Effector CD4-positive, alpha-beta T cell (primary cell): ENCODE measurements at regions not wholly inside any gene's neighbourhood (a gene's known extent, or its start where the extent isn't known, plus 50 kb on each side); places are given as distances from the start of the nearest gene placed in this dataset.
"Not testable (repeated sequence)": the region's sequence is repeated elsewhere in the genome, so short reads cannot be mapped to it uniquely, and the experiment has no call there.

Experiments
- DNase-seq: peaks from one replicate; pipeline ENCODE4 v3.0.0-alpha.2; 2020

DNA sequence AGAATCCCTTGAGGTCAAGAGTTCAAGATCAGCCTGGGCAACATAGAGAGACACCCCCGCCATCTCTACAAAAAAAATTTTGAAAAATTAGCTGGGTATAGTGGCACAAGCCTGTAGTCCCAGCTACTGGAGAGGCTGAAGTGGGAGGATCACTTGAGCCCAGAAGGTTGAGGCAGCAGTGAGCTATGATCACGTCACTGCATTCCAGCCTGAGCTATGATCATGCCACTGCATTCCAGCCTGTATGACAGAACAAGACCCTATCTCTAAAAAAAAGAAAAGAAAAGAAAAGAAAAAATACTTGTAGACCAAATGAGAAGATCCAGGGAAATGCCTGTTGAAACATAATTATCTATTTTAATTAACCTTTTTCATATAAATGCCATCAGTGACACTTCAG is 93.8 kb upstream of the MDM1 start:
- DNase-seq = no peak

DNA sequence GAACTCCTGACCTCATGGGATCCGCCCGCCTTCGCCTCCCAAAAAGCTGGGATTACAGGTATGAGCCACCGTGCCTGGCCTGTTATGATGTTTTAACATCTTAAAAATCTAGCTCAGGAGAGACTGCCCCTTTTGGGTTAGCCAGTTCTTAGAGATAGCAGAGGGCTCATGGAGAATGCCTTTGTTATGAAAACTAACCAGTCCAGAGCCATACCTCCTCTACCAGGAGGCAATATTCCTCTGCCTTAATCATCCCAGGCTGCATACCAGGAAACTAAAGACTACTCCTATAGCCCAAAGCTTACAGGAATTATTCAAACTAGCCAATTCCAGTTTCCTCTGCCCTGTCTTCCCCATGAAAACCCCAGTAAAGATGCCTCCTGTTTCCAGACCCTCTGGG is 96.0 kb upstream of the MDM1 start:
- DNase-seq = no peak

DNA sequence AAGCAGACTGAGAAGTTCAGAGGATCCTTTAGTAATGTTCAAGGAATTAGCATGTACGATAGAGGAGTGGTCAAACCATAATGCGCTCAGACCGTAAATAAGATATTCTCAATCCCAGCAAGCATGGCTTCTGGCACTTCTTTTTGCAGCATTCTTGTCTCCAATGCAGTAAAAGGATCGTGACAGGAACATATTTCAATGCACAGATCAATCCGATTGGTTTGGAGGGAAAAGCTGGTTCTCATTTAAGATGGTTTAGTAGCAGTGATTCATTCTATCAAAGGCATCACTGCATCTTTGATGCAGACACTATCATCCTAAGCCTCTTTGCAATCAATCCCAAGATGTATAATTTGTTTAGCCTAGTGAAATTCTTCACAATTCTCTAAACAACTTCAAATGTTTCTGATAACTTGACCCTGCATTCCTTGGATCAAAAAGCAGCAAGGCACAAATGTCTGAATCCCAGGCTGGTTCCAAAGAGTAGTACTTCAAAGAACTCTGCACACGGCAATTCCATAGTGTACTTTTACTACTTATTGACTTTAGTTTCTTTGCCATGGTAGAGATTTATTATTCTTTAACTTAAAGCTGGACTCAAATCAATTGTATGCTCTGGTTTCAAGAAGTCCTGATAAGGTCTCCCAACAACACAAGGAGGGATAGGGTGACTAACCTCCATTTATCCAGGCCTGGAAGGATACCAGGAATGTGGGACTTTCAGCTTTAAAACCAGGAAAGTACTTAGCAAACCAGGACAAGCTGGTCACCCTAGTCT is 96.8 kb upstream of the MDM1 start:
- no peak for DNase-seq

DNA sequence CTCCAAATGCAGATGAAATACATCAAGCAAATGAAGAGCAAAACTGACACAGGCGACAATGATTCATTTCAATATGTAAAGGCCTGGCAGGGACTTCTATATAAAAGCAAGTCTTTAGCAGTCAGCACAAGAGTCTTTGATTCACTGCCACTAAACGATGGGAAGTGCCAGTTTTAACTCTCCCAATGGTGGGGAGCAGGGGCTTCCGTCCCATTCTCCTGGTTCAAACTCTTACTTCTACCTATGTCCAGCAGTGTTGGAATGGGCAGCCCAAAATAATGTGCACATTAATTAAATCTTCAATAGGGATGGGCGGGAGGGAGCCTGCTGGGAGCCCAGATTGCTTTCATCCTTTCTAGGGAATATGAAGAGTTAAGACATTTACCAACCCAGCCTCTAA is 97.5 kb upstream of the MDM1 start:
- no peak for DNase-seq

DNA sequence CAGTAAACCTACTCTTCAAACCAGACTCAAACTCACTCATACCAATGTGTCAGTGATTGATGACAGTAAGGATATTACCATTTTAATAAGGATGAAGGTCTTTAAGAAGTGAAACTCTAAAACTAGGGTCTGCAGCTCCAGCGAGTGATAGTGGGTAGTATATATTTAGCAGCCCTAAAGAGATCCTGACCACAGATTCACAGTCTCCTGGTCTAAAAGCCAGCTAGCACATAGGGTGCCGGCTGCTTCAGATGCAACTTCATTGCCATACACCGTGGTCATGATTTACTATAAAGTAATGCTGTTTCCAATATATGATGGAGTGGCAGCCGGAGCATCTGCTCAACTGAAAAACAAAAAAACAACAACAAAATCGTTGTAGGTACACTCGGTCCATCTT is 99.6 kb upstream of the MDM1 start:
- no peak for DNase-seq

DNA sequence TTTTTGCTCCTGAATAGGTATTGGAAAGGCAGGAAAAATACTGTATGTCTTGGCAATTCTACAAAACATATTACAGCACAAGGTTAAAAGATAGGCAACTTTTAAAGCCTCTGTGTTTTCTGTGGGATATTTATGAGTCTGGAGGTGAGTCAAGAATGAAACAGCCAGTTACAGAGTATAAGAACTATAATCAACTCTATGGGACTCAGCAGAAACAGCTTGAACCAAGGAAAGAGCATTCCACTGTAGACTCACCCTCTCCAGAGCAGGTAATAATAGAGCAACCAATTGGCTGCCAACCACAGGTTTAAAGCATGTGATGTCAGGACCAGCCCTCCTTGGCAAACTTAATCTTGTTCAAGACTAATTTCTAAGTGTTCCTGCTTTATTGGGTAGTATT is 100.5 kb upstream of the MDM1 start:
- DNase-seq = no peak

DNA sequence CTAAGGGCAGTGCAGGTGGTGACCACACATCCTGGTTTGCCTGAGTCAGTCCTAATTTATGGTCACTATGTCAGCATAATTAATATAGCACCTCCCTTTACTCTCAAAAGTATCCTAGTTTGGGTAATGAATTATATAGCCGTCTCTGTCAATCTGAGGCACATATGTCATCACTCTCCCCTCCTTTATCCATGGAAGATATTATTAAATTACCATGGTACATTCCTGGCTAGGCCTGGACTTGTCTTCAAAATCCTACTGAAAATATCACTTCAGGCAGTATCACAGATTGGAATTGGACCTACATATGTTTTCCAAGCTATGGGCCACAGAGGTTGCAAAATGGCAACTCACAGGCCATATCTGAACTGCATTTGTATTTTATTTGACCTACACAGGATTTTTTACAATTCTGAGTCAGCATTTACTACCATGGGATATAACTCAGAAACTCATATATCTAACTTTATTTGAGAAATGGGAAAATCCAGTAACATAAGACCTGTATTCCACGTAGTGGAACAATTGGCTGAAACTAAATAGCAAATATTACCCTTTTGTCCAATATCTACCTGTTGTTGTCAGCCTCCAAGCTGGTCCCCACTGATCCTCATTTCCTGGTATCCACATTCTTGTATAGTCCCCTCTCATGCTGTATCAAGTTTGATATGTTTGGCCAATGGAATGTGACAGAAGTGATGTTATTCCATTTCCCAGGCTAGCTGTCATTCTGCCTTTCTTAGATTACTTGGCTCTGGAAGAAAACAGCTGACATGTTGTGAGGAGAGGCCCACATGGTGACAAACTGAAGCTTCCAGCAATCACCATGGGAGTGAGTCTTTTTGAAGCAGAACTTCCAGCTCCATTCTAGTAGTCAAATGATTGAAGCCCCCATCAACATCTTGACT is 102.5 kb upstream of the MDM1 start:
- DNase-seq = no peak

DNA sequence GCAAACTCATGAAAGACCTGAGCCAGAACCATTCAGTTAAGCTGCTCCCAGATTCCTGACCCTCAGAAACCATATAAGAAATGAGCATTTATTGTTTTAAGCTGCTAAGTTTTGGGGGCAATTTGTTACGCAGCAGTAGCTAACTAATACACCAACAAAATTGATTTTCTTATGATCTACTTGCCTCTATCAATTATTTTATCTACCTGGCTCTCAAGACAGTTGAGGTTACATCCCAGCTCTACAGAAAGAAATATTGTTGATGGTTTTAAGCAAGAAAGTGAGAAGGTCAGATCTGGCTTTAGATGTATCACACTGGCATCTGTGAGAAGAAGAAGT is 103.1 kb upstream of the MDM1 start:
- no peak for DNase-seq

DNA sequence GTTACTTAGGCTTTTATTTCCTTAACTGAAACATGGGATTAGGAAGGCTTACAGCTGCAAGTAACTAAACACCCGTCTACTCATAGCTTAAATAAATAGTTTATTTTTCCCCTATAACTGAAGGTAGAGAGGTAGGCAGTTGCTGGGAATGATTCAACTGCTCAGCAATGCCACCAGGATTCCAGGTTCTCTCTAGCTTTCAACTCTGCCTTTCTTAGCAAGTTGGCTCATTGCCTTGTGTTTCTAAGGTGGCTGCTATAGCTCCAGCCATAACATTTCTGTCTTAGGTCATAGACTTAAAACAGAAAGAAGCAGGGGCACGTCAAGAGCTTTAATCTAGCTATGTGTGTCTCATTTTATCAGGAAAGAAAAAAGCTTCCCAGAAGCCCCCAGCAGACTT is 103.7 kb upstream of the MDM1 start:
- DNase-seq = no peak

DNA sequence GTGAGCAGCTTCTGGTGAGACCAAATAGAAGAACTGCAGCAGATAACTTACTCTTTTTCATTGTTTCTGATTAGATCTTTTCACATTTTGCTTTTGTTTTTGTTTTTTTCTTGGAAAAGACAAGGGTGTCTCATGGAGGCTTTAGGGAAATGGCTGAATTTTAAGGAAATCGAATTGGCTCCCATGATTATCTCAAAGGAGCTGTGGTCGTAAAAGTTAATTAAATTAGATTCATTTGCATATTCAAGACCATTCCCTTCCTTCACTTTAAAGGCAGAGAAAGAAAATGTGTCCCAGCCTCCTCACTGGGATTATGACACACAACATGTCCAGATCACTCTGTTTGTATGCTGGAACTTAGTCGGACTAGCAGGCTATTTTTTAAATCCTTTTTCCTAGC is 106.4 kb upstream of the MDM1 start:
- DNase-seq = no peak

DNA sequence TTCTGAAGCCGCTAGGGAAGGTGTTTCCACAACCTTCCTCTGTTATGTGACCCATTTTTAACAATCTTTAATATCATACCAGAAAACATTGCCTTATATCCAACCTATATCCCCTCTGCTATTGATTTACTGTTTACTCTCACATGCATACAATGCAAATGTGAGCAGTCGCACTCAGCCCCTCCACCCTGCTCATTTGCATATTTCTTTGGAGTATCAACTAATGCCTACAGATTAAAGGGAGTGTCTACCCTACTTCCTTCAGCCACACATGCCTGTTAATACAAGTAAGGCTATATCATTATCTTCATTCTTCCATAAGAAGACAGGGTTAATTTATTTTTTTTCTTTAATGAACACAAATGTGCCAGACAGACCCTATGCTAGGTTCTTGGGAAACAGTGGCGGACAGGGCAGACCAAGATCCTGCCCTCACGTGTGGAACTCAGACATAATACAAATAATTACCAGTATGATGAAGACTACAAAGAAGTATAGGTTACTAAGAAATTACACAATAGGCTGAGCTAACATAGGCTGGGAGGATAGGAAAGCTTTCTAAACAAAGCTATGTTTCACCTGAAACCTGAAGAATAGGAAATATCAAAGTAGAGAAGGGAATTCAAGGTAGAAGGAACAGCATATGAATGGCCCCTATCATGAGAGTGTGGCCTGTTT is 107.3 kb upstream of the MDM1 start:
- no peak for DNase-seq

DNA sequence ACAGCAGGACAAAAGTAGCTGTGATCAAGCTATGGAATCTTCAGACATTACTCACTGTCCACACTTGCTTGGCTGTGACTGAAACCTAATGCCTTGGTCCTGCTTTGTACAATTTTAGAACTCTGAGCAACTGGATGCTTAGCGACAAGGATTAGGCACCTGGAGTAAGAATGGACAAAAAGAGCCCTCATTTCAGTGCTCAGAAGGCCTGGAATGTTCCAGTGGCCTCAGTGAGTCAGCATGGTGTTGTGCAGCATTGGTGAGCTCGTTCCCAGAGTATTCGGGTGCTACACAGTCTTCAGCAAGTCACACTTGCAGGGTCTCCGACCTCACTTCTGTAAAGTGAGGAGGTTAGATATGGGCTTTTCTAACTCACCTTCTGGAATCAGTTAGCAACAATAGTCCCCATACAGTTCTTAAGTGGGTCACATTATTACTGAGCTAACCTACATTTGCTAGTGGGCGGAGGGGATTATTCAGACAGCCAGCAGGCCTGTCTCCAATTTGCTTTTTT is 108.0 kb upstream of the MDM1 start:
- no peak for DNase-seq

DNA sequence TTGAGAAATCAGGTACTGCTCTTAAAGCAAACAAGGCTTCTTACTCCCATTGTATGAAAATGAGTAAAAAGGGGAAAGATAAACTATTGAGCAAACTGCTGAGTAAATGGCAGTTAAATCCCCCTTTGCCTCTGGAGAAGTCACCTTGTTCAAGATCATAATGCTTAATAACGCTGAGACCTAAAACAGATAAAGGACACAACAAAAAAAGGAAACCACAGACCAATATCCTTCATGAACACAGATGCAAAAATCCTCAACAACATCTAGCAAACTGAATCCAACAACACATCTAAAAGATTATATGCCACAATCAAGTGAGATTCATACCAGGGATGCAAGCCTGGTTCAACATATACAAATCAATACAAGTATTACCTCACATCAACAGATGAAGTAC is 109.0 kb upstream of the MDM1 start:
- DNase-seq = no peak

DNA sequence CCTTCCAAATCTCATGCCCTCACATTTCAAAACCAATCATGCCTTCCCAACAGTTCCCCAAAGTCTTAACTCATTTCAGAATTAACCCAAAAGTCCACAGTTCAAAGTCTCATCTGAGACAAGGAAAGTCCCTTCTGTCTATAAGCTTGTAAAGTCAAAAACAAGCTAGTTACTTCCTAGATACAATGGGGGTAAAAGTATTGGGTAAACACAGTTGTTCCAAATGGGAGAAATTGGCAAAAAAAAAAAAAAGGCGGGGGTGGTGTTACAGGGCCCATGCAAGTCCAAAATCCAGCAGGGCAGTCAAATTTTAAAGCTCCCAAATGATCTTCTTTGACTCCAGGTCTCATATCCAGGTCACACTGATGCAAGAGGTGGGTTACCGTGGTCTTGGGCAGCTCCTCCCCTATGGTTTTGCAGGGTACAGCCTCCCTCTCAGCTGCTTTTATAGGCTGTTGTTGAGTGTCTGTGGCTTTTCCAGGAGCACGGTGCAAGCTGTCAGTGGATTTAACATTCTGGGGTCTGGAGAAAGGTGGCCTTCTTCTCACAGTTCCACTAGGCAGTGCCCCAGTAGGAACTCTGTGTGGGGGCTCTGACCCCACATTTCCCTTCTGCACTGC is 110.3 kb upstream of the MDM1 start:
- DNase-seq = not testable (repeated sequence)

DNA sequence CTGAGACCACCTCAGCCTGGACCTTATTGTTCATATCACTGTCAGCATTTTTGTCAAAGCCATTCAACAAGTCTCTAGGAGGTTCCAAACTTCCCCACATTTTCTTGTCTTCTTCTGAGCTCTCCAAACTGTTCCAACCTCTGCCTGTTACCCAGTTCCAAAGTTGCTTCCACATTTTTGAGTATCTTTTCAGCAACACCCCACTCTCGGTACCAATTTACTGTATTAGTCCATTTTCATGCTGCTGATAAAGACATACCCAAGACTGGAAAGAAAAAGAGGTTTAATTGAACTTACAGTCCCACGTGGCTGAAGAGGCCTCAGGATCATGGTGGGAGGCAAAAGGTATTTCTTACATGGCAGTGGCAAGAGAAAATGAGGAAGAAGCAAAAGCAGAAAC is 111.5 kb upstream of the MDM1 start:
- not testable (repeated sequence) for DNase-seq

DNA sequence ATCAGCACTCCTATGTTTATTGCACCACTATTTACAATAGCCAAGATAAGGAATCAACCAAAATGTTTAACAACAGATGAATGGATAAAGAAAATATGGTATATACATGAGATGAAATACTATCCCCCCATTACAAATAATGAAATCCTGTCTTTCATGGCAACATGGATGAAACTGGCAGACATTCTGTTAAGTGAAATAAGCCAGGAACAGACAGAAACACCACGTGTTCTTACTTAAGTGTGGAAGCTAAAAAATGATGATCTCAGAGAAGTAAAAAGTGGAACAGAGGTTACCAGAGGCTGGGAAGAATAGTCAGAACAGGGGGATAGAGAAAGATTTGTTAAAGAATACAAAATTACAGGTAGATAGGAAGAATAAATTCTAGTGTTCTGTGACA is 113.7 kb upstream of the MDM1 start:
- no peak for DNase-seq

DNA sequence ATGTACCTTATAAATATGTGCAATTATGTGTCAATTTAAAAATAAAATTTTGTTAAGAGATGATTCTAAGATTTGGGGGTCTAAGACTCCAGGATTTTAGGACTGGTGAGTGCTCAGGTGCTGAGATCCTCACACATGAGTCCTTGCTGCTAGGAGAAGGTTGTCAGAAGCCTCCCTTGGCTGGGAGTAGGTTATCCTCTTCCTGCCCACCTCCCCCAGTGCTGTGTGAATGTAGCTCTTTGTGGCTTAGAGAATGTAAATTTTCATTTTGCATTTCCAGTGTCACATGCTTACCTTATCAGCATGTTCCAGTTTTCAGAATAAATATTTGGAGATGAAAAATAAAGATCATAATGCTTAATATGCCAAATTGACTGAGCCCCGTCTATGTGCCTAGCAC is 114.2 kb upstream of the MDM1 start:
- DNase-seq = no peak

DNA sequence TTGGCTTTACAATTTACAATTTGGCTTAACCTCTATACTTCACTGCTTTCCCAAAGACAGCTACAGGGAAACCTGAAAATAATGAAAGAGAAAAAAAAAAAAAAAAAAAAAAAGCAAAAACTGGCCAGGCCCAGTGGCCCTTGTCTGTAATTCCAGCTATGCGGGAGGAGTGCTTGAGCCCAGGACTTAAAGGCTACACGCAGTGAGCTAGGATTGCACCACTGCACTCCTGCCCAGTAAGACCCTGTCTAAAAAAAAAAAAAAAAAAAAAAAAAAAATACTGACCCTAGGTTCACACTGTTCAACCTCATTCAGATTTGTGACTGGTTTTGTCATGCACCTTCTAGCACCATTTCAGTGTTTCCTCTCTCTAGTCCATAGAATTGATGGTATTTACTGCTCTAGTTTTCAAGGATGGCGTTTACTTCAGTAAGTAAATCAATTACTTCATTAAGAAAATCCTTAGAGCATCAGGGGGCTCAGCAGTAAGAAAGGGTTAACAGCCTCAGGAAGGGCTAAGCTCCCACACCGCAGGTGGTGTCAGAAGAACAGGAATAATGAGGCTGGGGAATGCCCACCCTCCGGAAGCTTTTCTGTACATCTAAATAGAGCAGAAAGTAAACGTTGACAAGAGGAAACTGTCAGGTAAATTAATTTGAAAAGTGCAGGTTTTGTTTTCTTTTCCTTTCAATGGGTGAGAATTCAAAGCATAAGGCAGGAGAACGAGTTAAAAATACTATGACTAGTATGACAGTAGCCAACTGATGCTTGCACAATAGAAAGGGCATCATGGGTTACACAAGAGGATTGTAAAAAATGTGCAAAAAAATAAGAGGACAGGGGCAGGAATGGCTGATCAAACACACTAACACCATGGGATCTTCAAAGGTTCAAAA is 115.0 kb upstream of the MDM1 start:
- no peak for DNase-seq

DNA sequence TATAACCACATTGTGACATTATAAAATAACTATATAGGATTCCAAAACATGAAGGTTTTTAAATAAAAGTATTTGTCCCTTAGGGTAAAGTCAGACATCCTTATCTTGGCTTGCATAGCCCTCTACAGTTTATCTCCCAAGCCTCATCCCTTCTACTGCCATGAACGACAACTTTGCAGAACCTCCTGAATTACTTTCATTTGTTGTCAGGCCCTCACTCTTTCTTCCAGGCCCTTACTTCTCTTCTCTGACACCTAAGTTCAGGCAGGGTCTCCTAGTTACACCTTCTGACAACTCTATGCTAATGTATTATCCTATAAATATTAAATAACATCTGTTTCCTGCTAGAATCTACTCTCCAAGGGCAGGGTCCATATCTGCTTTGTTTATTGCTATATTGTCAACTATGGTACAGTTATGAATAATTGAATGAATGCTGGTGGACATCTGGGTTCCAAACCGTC is 115.7 kb upstream of the MDM1 start:
- DNase-seq = no peak

DNA sequence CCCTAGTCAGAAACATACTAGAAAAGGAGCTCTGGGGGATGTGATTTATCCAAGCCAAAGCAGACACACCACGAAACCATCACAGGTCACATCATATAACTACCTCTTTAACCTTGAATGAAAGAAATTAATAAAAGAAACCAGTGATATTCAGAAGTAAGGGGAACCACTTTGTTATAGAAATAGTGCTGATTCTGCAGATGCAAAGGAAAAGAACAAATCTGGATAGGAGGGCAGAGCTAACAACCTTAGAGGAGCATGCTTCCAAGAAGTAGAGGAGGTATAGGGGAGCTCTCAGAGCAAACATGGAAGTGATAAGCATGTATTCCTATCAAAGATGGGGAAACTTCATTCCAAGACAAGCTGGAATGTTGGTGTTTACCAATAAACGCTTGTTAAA is 117.0 kb upstream of the MDM1 start:
- DNase-seq = no peak

DNA sequence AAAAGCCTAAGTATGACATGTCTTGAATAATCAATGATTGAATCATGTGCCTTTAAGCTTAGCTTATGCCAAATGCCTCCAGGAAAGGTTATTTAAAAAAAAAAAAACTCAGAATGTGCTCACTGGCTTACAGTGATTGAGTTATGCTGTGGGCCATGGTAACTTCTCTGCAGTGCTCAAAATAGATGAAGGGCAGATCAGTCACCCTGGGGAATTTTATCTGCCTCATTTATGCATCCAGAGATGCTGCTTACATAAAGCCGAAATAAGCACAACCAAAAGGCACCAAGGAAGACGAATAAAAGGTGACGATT is 118.7 kb upstream of the MDM1 start:
- no peak for DNase-seq
